K562 (cell line): ENCODE measurements at regions not wholly inside any gene's neighbourhood (a gene's known extent, or its start where the extent isn't known, plus 50 kb on each side); places are given as distances from the start of the nearest gene placed in this dataset.

Experiments used
- ATAC-seq: fragments of 200-7000 bp; cut with Tn5 transposase; 3 replicates; pipeline ENCODE4 v1.9.1; 2020; ENCODE audit warnings: moderate library complexity
- BruUV-seq: library from RNA; stranded (reverse); fragments of 400-500 nt; replicated peaks from 2 replicates; lab custom pipeline; 2021; lab: Mats Ljungman, UMichigan
- CTCF ChIA-PET: fragments of 300-600 bp; formaldehyde crosslinking; extraction: SDS; loops from one replicate; lab custom pipeline; 2021; ENCODE audit warnings: low intra/inter-chr PET ratio; lab: Yijun Ruan, JAX
- POLR2A ChIA-PET: fragments of 300-600, 350-650 bp; sonication (Branson Sonifier 250); formaldehyde crosslinking; extraction: SDS; loops from one replicate; lab custom pipeline; 2021; ENCODE audit warnings: antibody characterized with exemption, inconsistent platforms; lab: Yijun Ruan, JAX
- DNase-seq, 4 experiments: peaks; one replicate each; pipeline versions ENCODE4 v3.0.0 to v3.0.0-alpha.2; 2011 to 2018; ENCODE audit warnings: low spot score in 3 of 4, mixed read lengths in 3 of 4; ENCODE audit errors: extremely low read depth in 1 of 4
- FAIRE-seq: peaks from 2 replicates; lab custom pipeline; 2011; peaks lifted over from hg19 to GRCh38; lab: Jason Lieb, UNC
- H2AFZ ChIP-seq: 2 replicates; pipeline ENCODE4 v1.6.0; 2011; ENCODE audit warnings: low read depth, low read length, control low read depth, inconsistent platforms
- H3K27ac ChIP-seq: fragments of 200-600 bp; 3 replicates; pipeline ENCODE4 v1.8.0; 2011; ENCODE audit warnings: low read depth, mild to moderate bottlenecking, control low read depth, inconsistent platforms, low read length, moderate library complexity, mixed read lengths; ENCODE audit errors: extremely low read depth
- H3K27me3 ChIP-seq, 2 experiments: fragments of 300-600 bp in 1 of 2; 2 replicates in 1 of 2; 3 replicates in 1 of 2; pipeline versions ENCODE4 v1.6.0 to v1.8.0; 2011; ENCODE audit warnings: inconsistent platforms in 2 of 2, low read length in 2 of 2, mild to moderate bottlenecking in 1 of 2, mixed read lengths in 1 of 2, moderate library complexity in 1 of 2; ENCODE audit not compliant: control insufficient read depth in 2 of 2, insufficient read depth in 2 of 2
- H3K36me3 ChIP-seq: fragments of 300-600 bp; 3 replicates; pipeline ENCODE4 v1.8.0; 2011; ENCODE audit warnings: mild to moderate bottlenecking, low read length, inconsistent platforms; ENCODE audit not compliant: control insufficient read depth, insufficient read depth
- H3K4me1 ChIP-seq, 2 experiments: fragments of 200-600 bp in 1 of 2; replicated peaks in 1 of 2; 2 replicates in 1 of 2; 3 replicates in 1 of 2; pipeline versions ENCODE4 v1.5.1 to v1.8.0; 2011; ENCODE audit warnings: inconsistent platforms in 2 of 2, low read length in 2 of 2, mild to moderate bottlenecking in 1 of 2, mixed read lengths in 1 of 2, moderate library complexity in 1 of 2; ENCODE audit not compliant: control insufficient read depth in 2 of 2, insufficient read depth in 2 of 2
- H3K4me2 ChIP-seq: 2 replicates; pipeline ENCODE4 v1.6.1; 2011; ENCODE audit warnings: low read length, control low read depth, inconsistent platforms, mixed read lengths; ENCODE audit not compliant: insufficient read depth
- H3K4me3 ChIP-seq: fragments of 200-600 bp; sonication (generic), shearing (Covaris generic); 2 replicates; pipeline ENCODE4 v1.5.1; 2016; ENCODE audit warnings: control low read depth, inconsistent platforms
- H3K79me2 ChIP-seq: fragments of 200-600 bp; 3 replicates; pipeline ENCODE4 v1.8.0; 2011; ENCODE audit warnings: low read length, inconsistent platforms; ENCODE audit not compliant: control insufficient read depth, insufficient read depth
- H3K9ac ChIP-seq, 2 experiments: 2 replicates each; pipeline versions ENCODE4 v1.6.0 to v1.6.1; 2011; ENCODE audit warnings: low read depth in 2 of 2, low read length in 2 of 2, control low read depth in 1 of 2, inconsistent platforms in 1 of 2, mild to moderate bottlenecking in 1 of 2, mixed read lengths in 1 of 2; ENCODE audit not compliant: insufficient read depth in 1 of 2
- H3K9me1 ChIP-seq: one replicate; pipeline ENCODE4 v1.6.0; 2011; ENCODE audit warnings: inconsistent platforms, mild to moderate bottlenecking, low read length, moderate library complexity; ENCODE audit not compliant: control insufficient read depth, insufficient read depth
- H3K9me3 ChIP-seq: replicated peaks from 2 replicates; pipeline ENCODE4 v1.5.1; 2011; ENCODE audit warnings: low read depth, low read length, inconsistent platforms; ENCODE audit not compliant: control insufficient read depth, insufficient read depth
- H4K20me1 ChIP-seq: replicated peaks from 2 replicates; pipeline ENCODE4 v1.6.1; 2011; ENCODE audit warnings: low read length, inconsistent platforms, mixed read lengths; ENCODE audit not compliant: control insufficient read depth, insufficient read depth
- ARID3B ChIP-seq: fragments of 250-450 bp; sonication (Bioruptor Pico); IDR thresholded peaks from 2 replicates; pipeline ENCODE4 v1.4.0; 2020; ENCODE audit warnings: borderline replicate concordance
- ATF2 ChIP-seq: sonication (generic); formaldehyde crosslinking; IDR thresholded peaks from 2 replicates; pipeline ENCODE4 v1.8.1; 2022; ENCODE audit warnings: missing genetic modification reagents
- DNMT1 ChIP-seq: fragments of 450-650 bp; IDR thresholded peaks from 2 replicates; pipeline ENCODE4 v1.6.1; 2016; ENCODE audit warnings: antibody characterized with exemption, mild to moderate bottlenecking
- KAT2B ChIP-seq: IDR thresholded peaks from one replicate; pipeline ENCODE4 v1.6.1; 2012; ENCODE audit warnings: low read depth, mild to moderate bottlenecking, control low read depth, inconsistent platforms, low read length, moderate library complexity
- KLF1 ChIP-seq: fragments of 450-650 bp; IDR thresholded peaks from 2 replicates; pipeline ENCODE4 v1.6.1; 2016; ENCODE audit warnings: missing genetic modification characterization, missing compliant biosample characterization
- MNT ChIP-seq, 2 experiments: fragments of 450-650 bp; conservative IDR thresholded peaks; 2 replicates each; pipeline ENCODE4 v1.6.1; 2017; ENCODE audit warnings: mild to moderate bottlenecking in 2 of 2, moderate library complexity in 2 of 2
- SMARCE1 ChIP-seq: fragments of 450-650 bp; IDR thresholded peaks from 2 replicates; pipeline ENCODE4 v1.7.1; 2016; ENCODE audit warnings: mild to moderate bottlenecking
- USF1 ChIP-seq: sonication (generic); formaldehyde crosslinking; IDR thresholded peaks from 2 replicates; pipeline ENCODE4 v1.9.0; 2022; ENCODE audit warnings: mild to moderate bottlenecking, missing genetic modification reagents
- ZNF77 ChIP-seq: fragments of 250-450 bp; sonication (Bioruptor Pico); IDR thresholded peaks from 2 replicates; pipeline ENCODE4 v1.5.0; 2020
- WGBS: fragments of 100-300 bp; shearing (Covaris generic); methylation state at CpG from one replicate; pipeline ENCODE4 v1.1.6; 2016; ENCODE audit warnings: low coverage, mixed read lengths; ENCODE audit not compliant: insufficient coverage; ENCODE audit errors: missing lambda C conversion rate; 5-methylcytosine and 5-hydroxymethylcytosine counted together
- in situ Hi-C: fragments of 300-500 bp; cut with MboI; formaldehyde crosslinking; loops from 4 replicates; pipeline ENCODE4 v1.15.0; 2018; ENCODE audit warnings: inconsistent platforms, mixed read lengths
- intact Hi-C: fragments of 100-400 bp; cut with micrococcal nuclease; formaldehyde crosslinking; loops from 2 replicates; pipeline ENCODE4 v1.14.2; 2022

GRCh38 chr22:22084089-22084711 lies 101.6 kb upstream of the TOP3B start (continued):
- TF ChIP-seq ATF2 (CRISPR knock-in tag), result 0 out of 2 replicates have a peak, but pooled peaks have one; percentile 34

GRCh38 chr22:22082960-22083359 lies 100.4 kb upstream of the TOP3B start:
- ATAC-seq (no peak), DNase-seq (no peak), FAIRE-seq (no peak)
- Histone ChIP-seq H3K27me3 (peaks cover 47 to 55% of the 10 kb centered on the region in 2 experiments), H3K27ac (no peak overlapping the region), H3K9ac (no peak overlapping the region), H3K79me2 (no peaks in the 10 kb centered on the region), H4K20me1 (peaks cover 24% of the 10 kb centered on the region), H2AFZ (no peak overlapping the region), H3K4me2 (no peak overlapping the region), H3K36me3 (no peaks in the 10 kb centered on the region), H3K9me1 (no peaks in the 10 kb centered on the region), H3K4me3 (no peak overlapping the region), H3K4me1 (no peaks in the 10 kb centered on the region), H3K9me3 (no peaks in the 10 kb centered on the region)
- no TSS peak for BruUV-seq
- in situ Hi-C loops, result no loop called here
- WGBS, result 2% methylated on average over 5 of the region's 5 CpGs
- POLR2A ChIA-PET, result interaction anchor here (0.6 to 10.8 kb wide), 12 partner anchors 12 to 364 kb away, joined by 3 to 121 read pairs (median 4); partner anchors contain the start of gene TOP3B
- intact Hi-C loops, result loop anchor here (10.0 kb wide), 1 partner anchor 58 kb away; no protein-coding TSS in a partner anchor
- CTCF ChIA-PET, result no interaction called here
- TF ChIP-seq DNMT1 (no peak), KLF1 (no peak), USF1 (CRISPR knock-in tag) (peak; percentile 43; the same call in 1 of the 2 replicates), SMARCE1 (no peak), ZNF77 (no peak), MNT (conservative IDR thresholded peaks at IDR 0.05) (0 out of 4 replicates have a peak, but pooled peaks of 1 of the 2 experiments have one; percentile 0), KAT2B (no peak), ARID3B (CRISPR knock-in tag) (no peak)
